Keratinocyte (primary cell): ENCODE measurements at regions not wholly inside any gene's neighbourhood (a gene's known extent, or its start where the extent isn't known, plus 50 kb on each side); places are given as distances from the start of the nearest gene placed in this dataset.

ENCODE experiments used
- EZH2 ChIP-seq: IDR thresholded peaks from one replicate; pipeline ENCODE4 v1.6.1; 2012; ENCODE audit warnings: inconsistent platforms, mild to moderate bottlenecking, low read length, moderate library complexity
- TF ChIP-seq, protein P1 (sequence below), 3 experiments: IDR thresholded peaks in 1 of 3; conservative IDR thresholded peaks in 1 of 3; optimal IDR thresholded peaks in 1 of 3; 2 replicates in 2 of 3; 3 replicates in 1 of 3; pipeline versions ENCODE3 to v1.5.1; 2011; ENCODE audit warnings: low read length in 3 of 3, mild to moderate bottlenecking in 3 of 3, moderate library complexity in 2 of 3, control low read depth in 1 of 3, inconsistent platforms in 1 of 3; ENCODE audit not compliant: insufficient read depth in 2 of 3; ENCODE audit errors: extremely low read depth in 1 of 3

GRCh38 chr2:185502351-185502750, 236.3 kb upstream of the FSIP2 start:
- TF ChIP-seq, protein P1, sequence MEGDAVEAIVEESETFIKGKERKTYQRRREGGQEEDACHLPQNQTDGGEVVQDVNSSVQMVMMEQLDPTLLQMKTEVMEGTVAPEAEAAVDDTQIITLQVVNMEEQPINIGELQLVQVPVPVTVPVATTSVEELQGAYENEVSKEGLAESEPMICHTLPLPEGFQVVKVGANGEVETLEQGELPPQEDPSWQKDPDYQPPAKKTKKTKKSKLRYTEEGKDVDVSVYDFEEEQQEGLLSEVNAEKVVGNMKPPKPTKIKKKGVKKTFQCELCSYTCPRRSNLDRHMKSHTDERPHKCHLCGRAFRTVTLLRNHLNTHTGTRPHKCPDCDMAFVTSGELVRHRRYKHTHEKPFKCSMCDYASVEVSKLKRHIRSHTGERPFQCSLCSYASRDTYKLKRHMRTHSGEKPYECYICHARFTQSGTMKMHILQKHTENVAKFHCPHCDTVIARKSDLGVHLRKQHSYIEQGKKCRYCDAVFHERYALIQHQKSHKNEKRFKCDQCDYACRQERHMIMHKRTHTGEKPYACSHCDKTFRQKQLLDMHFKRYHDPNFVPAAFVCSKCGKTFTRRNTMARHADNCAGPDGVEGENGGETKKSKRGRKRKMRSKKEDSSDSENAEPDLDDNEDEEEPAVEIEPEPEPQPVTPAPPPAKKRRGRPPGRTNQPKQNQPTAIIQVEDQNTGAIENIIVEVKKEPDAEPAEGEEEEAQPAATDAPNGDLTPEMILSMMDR (optimal IDR thresholded peaks at IDR 0.05 in 1 of 3, IDR thresholded peaks at IDR 0.05 in 1 of 3, conservative IDR thresholded peaks at IDR 0.05 in 1 of 3; ENCODE audit: extremely low read depth in 1 of 3, insufficient read depth in 2 of 3, low read length in 3 of 3) = no peak
- no peak for TF ChIP-seq EZH2
